Retinal pigment epithelial cell (primary cell): ENCODE measurements at regions not wholly inside any gene's neighbourhood (a gene's known extent, or its start where the extent isn't known, plus 50 kb on each side); places are given as distances from the start of the nearest gene placed in this dataset.

Experiments
- DNase-seq: peaks from one replicate; pipeline ENCODE4 v3.0.0-alpha.2; 2010; ENCODE audit warnings: low read depth
- H3K4me3 ChIP-seq: 2 replicates; pipeline ENCODE4 v1.5.1; 2011; ENCODE audit warnings: mild to moderate bottlenecking, low read length, control low read depth, moderate library complexity
- TF ChIP-seq, protein P1 (sequence below): conservative IDR thresholded peaks from 2 replicates; pipeline ENCODE4 v1.5.1; 2011; ENCODE audit warnings: low read depth, low read length, control low read depth, inconsistent platforms

DNA sequence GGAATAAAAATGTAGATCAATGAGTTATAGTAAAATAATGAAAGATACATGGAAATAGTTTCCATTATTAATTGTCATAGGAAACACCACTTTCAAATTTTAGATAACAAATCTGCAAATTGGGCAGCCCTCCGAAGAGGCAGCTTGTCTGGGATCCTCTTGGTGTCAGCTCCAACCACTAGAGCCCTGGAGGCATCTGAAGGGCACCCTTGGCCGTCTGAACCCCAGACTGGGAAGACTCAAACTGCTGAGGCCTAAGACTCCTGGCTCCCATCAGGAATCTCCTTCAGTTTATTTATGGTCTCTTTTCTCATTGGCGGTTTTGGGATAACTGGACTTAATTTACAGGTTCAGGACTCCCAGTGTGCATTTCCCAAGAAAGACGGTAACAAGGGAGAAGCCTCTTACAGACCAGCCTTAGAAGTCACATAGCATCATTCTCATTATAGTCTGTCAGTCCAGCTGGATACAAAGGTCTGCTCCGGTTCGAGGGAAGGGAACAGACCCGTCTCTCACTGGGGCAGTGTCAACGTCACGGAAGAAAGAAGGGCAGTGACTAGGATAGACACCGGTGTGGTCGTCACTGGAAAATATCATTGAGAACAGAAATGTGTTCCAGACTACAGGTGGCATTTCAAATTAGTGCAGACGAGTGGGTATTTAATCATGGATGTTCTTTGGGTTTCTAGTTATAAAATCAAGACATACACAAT is 390.7 kb upstream of the NETO1 start:
- DNase-seq, result no peak
- no peak overlapping the region for H3K4me3 ChIP-seq
- TF ChIP-seq, protein P1, sequence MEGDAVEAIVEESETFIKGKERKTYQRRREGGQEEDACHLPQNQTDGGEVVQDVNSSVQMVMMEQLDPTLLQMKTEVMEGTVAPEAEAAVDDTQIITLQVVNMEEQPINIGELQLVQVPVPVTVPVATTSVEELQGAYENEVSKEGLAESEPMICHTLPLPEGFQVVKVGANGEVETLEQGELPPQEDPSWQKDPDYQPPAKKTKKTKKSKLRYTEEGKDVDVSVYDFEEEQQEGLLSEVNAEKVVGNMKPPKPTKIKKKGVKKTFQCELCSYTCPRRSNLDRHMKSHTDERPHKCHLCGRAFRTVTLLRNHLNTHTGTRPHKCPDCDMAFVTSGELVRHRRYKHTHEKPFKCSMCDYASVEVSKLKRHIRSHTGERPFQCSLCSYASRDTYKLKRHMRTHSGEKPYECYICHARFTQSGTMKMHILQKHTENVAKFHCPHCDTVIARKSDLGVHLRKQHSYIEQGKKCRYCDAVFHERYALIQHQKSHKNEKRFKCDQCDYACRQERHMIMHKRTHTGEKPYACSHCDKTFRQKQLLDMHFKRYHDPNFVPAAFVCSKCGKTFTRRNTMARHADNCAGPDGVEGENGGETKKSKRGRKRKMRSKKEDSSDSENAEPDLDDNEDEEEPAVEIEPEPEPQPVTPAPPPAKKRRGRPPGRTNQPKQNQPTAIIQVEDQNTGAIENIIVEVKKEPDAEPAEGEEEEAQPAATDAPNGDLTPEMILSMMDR, result no peak

DNA sequence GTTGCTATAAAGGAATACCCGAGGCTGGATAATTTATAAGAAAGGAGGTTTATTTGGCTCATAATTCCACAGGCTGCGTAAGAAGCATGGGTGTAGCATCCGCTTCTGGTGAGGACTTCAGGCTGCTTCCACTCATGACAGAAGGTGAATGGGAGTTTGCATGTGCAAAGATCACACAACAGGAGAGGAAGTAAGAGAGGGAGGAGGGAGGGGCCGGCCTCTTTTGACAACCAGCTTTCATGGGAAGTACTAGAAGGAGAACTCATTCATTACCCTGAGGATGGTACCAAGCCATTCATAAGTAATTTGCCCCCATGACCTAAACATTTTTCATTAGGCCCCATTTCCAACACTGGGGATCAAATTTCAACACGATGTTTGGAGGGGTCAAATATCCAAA is 386.8 kb upstream of the NETO1 start:
- H3K4me3 ChIP-seq, result no peak overlapping the region
- TF ChIP-seq, protein P1, result no peak
- DNase-seq, result no peak

DNA sequence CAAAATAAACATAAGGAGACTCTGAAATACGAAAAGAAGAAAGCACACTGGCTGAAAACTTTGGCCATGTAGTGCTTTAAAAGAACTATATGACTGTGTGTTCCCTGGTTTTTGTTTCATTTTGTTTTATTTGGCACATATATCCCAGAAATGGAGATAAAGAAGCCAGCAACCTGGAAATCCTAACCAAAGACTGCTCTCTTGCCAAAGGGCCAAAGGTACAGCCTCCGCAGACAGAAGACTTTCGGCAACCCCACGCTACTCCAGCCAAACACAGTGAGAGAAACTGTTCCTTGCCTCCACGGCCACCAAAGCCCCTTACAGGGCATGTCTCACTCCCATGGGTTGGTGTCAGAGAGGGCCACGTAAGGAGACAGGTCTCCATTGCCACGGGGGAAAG is 381.2 kb upstream of the NETO1 start:
- no peak overlapping the region for H3K4me3 ChIP-seq
- TF ChIP-seq, protein P1, result no peak
- no peak for DNase-seq

DNA sequence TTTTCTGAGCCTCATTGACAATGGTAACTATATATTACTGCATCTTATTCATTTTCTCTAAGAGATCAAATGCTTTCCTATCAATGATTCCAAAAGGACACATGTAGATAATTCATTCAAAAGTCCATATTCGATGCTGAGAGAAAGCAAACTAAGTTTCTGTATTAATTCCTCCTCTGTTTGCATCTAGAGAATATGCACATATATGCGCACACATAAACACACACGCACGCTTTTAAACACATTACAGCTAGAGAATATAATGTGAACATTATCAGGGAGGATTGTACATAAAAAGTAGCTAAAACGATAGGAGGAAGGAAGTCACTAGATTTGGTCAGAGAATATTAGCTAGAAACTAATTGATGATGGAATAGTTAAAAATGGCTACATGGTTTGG is 379.0 kb upstream of the NETO1 start:
- TF ChIP-seq, protein P1, result no peak
- no peak for DNase-seq
- no peak overlapping the region for H3K4me3 ChIP-seq

DNA sequence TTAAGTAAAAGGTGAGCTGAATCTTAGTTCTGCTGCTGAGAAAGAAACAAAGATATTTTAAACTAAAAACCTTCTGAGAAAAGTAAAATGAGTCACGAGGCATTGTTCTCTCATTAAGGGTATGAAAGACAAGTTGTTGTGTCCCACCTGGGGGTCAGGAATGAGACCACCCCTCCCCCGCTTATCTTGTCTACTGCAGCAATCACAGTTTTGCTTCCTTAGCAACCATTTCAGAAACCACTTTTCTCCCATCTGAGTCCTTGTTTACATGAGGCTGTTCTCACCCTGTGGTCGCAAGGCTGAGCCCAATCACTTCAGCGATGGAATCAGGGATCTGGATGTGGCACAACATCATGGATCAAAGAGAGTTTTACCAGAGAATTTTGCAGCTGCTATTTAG is 377.6 kb upstream of the NETO1 start:
- DNase-seq, result no peak
- TF ChIP-seq, protein P1, result no peak
- no peak overlapping the region for H3K4me3 ChIP-seq

DNA sequence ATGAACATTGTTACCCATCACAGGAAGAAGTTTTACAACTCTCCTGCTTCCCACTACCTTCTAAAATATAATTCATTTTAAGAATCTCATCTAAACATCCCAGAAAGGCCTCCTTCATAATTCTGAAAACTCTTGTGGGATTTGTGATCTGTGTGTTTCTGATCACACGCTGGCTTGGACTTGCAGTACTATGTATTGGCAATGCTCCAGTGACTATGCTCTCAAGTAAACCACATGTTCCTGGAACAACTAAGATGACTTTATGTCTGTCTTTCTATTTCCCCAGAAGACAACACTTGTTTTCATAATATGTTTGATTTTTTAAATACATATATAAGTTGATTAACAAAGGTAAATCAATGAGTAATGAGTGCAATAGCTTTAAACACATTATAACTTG is 376.6 kb upstream of the NETO1 start:
- TF ChIP-seq, protein P1, result no peak
- peak; percentile 8 for DNase-seq
- H3K4me3 ChIP-seq, result no peak overlapping the region

DNA sequence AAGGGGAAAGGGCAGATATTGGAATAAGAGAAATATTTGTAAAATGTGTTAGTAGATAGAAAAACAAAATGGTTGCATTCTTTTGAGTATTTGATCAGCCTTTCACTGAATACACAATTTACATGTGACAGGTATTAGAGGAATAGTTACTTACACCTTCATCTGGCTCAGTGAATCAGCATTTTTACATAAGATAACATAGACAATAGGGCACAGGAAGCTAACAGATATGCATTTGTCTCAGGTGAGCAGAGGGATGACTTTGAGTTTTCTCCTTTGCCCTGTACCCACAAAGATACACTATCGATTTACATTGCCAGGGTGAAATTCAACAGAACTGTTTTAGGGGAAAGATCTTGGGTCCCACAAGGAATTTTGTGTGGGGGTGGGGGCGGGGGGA is 373.1 kb upstream of the NETO1 start:
- H3K4me3 ChIP-seq, result no peak overlapping the region
- no peak for DNase-seq
- TF ChIP-seq, protein P1, result no peak
